ENCODE measurements at regions not wholly inside any gene's neighbourhood (a gene's known extent, or its start where the extent isn't known, plus 50 kb on each side); places are given as distances from the start of the nearest gene placed in this dataset.

DNA sequence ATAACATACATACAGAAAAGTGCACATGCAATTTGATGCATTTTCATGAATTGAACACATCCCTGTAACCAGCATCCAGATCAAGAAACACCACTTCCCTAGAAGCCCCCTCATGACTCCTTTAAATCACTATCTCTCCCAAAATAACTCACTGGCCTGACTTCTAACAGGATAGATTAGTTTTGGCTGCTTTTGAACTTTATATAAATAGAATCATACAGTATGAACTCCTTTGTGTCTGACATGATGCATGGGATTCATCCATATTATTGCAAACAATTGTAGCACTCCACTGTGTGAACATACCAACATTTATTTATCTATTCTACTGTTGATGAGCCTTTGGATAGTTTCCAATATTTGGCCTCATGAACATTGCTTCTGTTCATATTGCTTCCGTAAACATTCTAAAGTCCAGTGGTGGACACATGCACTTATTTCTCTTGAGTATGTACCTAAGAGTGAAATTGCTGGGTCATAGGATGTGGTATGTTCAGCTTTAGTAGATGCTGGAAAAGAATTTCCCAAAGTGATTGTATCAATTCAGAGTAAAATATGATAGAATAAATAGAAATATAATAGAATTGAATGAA, 148.7 kb upstream of the GDNF start:
- TF ChIP-seq, protein P1, sequence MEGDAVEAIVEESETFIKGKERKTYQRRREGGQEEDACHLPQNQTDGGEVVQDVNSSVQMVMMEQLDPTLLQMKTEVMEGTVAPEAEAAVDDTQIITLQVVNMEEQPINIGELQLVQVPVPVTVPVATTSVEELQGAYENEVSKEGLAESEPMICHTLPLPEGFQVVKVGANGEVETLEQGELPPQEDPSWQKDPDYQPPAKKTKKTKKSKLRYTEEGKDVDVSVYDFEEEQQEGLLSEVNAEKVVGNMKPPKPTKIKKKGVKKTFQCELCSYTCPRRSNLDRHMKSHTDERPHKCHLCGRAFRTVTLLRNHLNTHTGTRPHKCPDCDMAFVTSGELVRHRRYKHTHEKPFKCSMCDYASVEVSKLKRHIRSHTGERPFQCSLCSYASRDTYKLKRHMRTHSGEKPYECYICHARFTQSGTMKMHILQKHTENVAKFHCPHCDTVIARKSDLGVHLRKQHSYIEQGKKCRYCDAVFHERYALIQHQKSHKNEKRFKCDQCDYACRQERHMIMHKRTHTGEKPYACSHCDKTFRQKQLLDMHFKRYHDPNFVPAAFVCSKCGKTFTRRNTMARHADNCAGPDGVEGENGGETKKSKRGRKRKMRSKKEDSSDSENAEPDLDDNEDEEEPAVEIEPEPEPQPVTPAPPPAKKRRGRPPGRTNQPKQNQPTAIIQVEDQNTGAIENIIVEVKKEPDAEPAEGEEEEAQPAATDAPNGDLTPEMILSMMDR (IDR thresholded peaks at IDR 0.05; ENCODE audit: control extremely low read depth, extremely low read depth, low read depth, missing control alignments): no peak
- POLR2A ChIA-PET: no interaction called here
- CTCF ChIA-PET: interaction anchor here (1.0 to 1.4 kb wide), 2 partner anchors 10 to 50 kb away, joined by 3 read pairs; no protein-coding TSS in a partner anchor
- no peak for DNase-seq (ENCODE audit: extremely low spot score)

DNA sequence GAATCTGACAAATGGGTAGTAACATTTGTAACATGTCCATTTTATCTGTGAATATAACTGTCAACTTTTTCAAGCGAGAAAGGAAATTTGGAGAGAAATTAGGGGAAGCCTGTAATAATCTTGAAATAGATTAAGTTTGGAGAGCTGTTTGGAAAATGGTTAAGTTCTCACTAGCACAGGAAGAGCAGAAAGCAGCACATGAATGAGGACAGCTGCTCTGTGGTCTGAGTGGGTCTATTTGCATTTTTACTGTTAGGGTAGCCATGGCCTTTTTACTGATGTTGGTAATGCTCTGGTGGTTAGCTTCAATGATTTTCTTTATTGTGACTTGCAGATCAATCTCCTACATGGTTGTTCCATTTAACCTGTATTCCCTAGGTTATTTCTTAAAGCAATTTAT, 144.5 kb upstream of the GDNF start:
- ChIA-PET POLR2A (no interaction called here), CTCF (interaction anchor here (0.8 to 1.9 kb wide), 3 partner anchors 9 to 209 kb away, joined by 3 to 4 read pairs (median 4); no protein-coding TSS in a partner anchor)
- DNase-seq (ENCODE audit: extremely low spot score): no peak

GRCh38 chr5:37983463-37983862, 143.6 kb upstream of the GDNF start:
- TF ChIP-seq, protein P1 (IDR thresholded peaks at IDR 0.05; ENCODE audit: control extremely low read depth, extremely low read depth, low read depth, missing control alignments): no peak
- no peak for DNase-seq (ENCODE audit: extremely low spot score)
- POLR2A ChIA-PET: no interaction called here
- CTCF ChIA-PET: interaction anchor here (1.9 kb wide), 1 partner anchor 11 kb away, joined by 4 read pairs; no protein-coding TSS in a partner anchor

More for the DNA sequence above, 144.5 kb upstream of the GDNF start:
- TF ChIP-seq, protein P1 (IDR thresholded peaks at IDR 0.05; ENCODE audit: control extremely low read depth, extremely low read depth, low read depth, missing control alignments): no peak

DNA sequence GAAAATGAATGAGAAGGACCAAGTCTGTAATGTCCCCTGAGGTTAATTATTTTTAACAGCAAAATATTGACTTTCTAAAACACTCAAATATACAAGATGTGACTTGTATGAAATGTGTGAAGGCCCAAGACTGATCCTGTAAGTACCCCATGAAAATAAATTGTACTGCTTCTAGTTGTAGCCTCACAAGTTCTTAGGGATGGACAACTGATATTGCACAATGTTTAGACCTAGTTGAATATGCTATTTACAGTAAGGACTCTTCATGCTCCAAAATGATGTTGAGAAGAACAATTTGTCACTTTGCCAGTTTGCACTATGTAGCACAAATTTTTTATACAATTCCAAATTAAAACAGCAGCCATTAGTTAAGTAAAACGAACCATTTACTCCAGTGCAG, 139.7 kb upstream of the GDNF start:
- ChIA-PET CTCF (interaction anchor here (1.2 kb wide), 1 partner anchor 11 kb away, joined by 3 read pairs; no protein-coding TSS in a partner anchor), POLR2A (no interaction called here)
- TF ChIP-seq, protein P1 (IDR thresholded peaks at IDR 0.05; ENCODE audit: control extremely low read depth, extremely low read depth, low read depth, missing control alignments): no peak
- no peak for DNase-seq (ENCODE audit: extremely low spot score)

- ChIA-PET CTCF (no interaction called here), POLR2A (no interaction called here)
- no peak for DNase-seq (ENCODE audit: extremely low spot score)
- TF ChIP-seq, protein P1 (IDR thresholded peaks at IDR 0.05; ENCODE audit: control extremely low read depth, extremely low read depth, low read depth, missing control alignments): no peak
These were observed 135.7 kb upstream of the GDNF start for GRCh38 chr5:37975531-37975930.

DNA sequence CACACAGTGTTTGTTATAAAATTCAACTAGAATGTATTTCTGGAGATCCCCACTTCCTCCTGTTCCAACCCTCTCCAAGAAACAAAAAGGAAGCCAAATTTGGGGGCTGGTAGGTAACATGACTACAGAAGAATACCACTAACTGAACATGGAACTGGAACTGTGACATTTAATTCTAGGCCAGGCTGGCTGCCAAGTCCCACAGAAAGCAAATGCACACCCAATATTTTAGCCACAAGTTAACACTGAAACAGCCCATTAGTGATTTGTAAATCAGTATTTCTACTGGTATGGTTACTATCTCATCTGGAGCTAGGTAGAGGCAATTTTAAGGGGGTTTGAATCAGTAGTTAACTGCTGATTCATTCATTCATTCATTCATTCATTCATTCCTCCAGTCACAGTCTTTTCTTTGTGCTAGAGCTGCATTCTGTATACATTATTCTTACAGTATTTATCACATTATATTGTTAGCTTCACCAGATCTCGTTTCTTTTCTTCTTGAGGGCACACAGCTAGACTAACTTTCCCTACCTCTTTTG, 131.7 kb upstream of the GDNF start:
- CTCF ChIA-PET: interaction anchor here (1.4 to 1.6 kb wide), 2 partner anchors 12 to 15 kb away, joined by 3 to 4 read pairs; no protein-coding TSS in a partner anchor
- DNase-seq (ENCODE audit: extremely low spot score): no peak
- TF ChIP-seq, protein P1 (IDR thresholded peaks at IDR 0.05; ENCODE audit: control extremely low read depth, extremely low read depth, low read depth, missing control alignments): no peak
- POLR2A ChIA-PET: no interaction called here

Measured in GM10248 (cell line).